Heart right ventricle (tissue), 16 donors: ENCODE measurements at regions not wholly inside any gene's neighbourhood (a gene's known extent, or its start where the extent isn't known, plus 50 kb on each side); places are given as distances from the start of the nearest gene placed in this dataset.
"Not testable (repeated sequence)": the region's sequence is repeated elsewhere in the genome, so short reads cannot be mapped to it uniquely, and the experiment has no call there.

Source experiments
- ATAC-seq, 8 donors: fragments of 200-7000 bp; cut with Tn5 transposase; one replicate each; pipeline ENCODE4 v1.9.1; 2020; ENCODE audit warnings: mild to moderate bottlenecking in 8 of 8, moderate library complexity in 8 of 8, moderate number of reproducible peaks in 1 of 8
- DNase-seq, 2 donors: peaks; one replicate each; pipeline ENCODE4 v3.0.0-alpha.2; 2020
- H3K27ac ChIP-seq, 10 donors: fragments of 200-600 bp; sonication (generic) in 2 of 10; one replicate each; pipeline versions ENCODE4 v1.5.0 to v1.8.0; 2020 to 2022; ENCODE audit warnings: mild to moderate bottlenecking in 3 of 10
- H3K27me3 ChIP-seq, 7 donors: fragments of 200-600 bp; one replicate each; pipeline ENCODE4 v1.8.0; 2021 to 2022; ENCODE audit warnings: mild to moderate bottlenecking in 2 of 7
- H3K36me3 ChIP-seq, 9 donors: fragments of 200-600 bp; sonication (generic) in 1 of 9; one replicate each; pipeline versions ENCODE4 v1.5.0 to v1.8.0; 2020 to 2022; ENCODE audit warnings: mild to moderate bottlenecking in 2 of 9
- H3K4me1 ChIP-seq, 9 donors: fragments of 200-600 bp; sonication (generic) in 1 of 9; one replicate each; pipeline versions ENCODE4 v1.5.0 to v1.8.0; 2020 to 2022; ENCODE audit warnings: mild to moderate bottlenecking in 4 of 9
- H3K4me3 ChIP-seq, 10 donors: fragments of 200-600 bp; sonication (generic) in 2 of 10; one replicate each; pipeline versions ENCODE4 v1.5.0 to v1.8.0; 2020 to 2022; ENCODE audit warnings: mild to moderate bottlenecking in 7 of 10, moderate library complexity in 2 of 10
- H3K9me3 ChIP-seq, 11 donors: fragments of 200-600 bp in 10 of 11; sonication (generic) in 2 of 11; one replicate each; pipeline versions ENCODE4 v1.5.0 to v1.8.0; 2013 to 2022; ENCODE audit warnings: mild to moderate bottlenecking in 2 of 11, control low read depth in 1 of 11, moderate library complexity in 1 of 11
- CTCF ChIP-seq, 9 donors: fragments of 200-600 bp; sonication (generic) in 2 of 9; IDR thresholded peaks; one replicate each; pipeline versions ENCODE4 v1.5.0 to v1.8.0; 2021 to 2022; ENCODE audit warnings: antibody characterized with exemption in 9 of 9, mild to moderate bottlenecking in 5 of 9, moderate library complexity in 1 of 9
- WGBS, 2 donors: extraction: QIAGEN DNeasy Blood & Tissue Kit; methylation state at CpG; one replicate each; pipeline ENCODE4 v1.1.7; 2013; ENCODE audit warnings: inconsistent platforms in 1 of 2; 5-methylcytosine and 5-hydroxymethylcytosine counted together
- intact Hi-C, 10 donors: fragments of 100-400 bp; cut with DNase I; formaldehyde crosslinking; loops; one replicate each; pipeline versions ENCODE4 v1.11.1 to v1.14.2; 2022
- donor health status: Arrhythmogenic right ventricular cardiomyopathy.
- donor health status: ischemic (EF 13 %, LVEDD 7.1; RV severe dilation, severe dysfunction).
- donor health status: healthy with polysubstance abuse.
- donor health status: DM: no; HTN: yes; CAD: no.
- donor health status: DM: no; HTN: no; CAD: no.
- donor health status: ischemic (EF 25% LVEDD 6.9; RV normal size, moderate dysfunction).
- donor health status: ischemic (EF 25% LVEDD 5.7; RV mildly dilated, moderate dysfunction).
- donor health status: healthy.
- donor health status: DM: yes; HTN: yes; CAD: no.
- donor health status: Ischemic cardiomyopathy.
- donor health status: ischemic (EF 35%, LVEDD 5.7; RV mildly dilated, moderate dysfunction).
- donor health status: nonischemic (EF 11% LVEDD 7.7; RV severe dilation, severe dysfunction).
- donor health status: DM: yes; HTN: yes; CAD: no.
- donor health status: PGD.
- donor health status: ischemic (EF 29% LVEDD 5.4; RV normal size, mild dysfunction).
- donor health status: nonischemic (EF 23%, LVEDD 6.1; RV moderate dilation, normal function).

- ATAC-seq (no peak), DNase-seq (no peak)
- no peak overlapping the region for H3K4me3 ChIP-seq
- H3K4me1 ChIP-seq = no peaks in the 10 kb centered on the region
- intact Hi-C loops = loop anchor here in 6 of 10 donors (10.0 kb wide), 5 partner anchors 70 to 1080 kb away; partner anchors contain the start of genes HOXA9 (in 1 of the 6) and NFE2L3 (in 1 of the 6)
- 90 to 92% methylated on average over 7 of the region's 7 CpGs for WGBS, 2 donors
- H3K36me3 ChIP-seq = no peaks in the 10 kb centered on the region
- peaks cover 0 to 5% (median 0%) of the 10 kb centered on the region in 11 donors for H3K9me3 ChIP-seq
- peaks cover 0 to 44% (median 35%) of the 10 kb centered on the region in 7 donors for H3K27me3 ChIP-seq
- H3K27ac ChIP-seq = no peak overlapping the region
- TF ChIP-seq CTCF (IDR thresholded peaks at IDR 0.05) = no peak
Measured at GRCh38 chr7:26084418-26084817, 67.6 kb upstream of the NFE2L3 start.

GRCh38 chr7:26085771-26086170 lies 66.2 kb upstream of the NFE2L3 start:
- no peak for DNase-seq
- no peak for ATAC-seq
- Histone ChIP-seq H3K27me3 (peaks cover 0 to 35% (median 21%) of the 10 kb centered on the region in 7 donors), H3K4me1 (peaks cover 0 to 4% (median 0%) of the 10 kb centered on the region in 9 donors), H3K9me3 (peaks cover 0 to 5% (median 0%) of the 10 kb centered on the region in 11 donors), H3K4me3 (no peak overlapping the region), H3K27ac (no peak overlapping the region), H3K36me3 (no peaks in the 10 kb centered on the region)
- 90 to 91% methylated on average over 7 of the region's 7 CpGs for WGBS, 2 donors
- no peak for TF ChIP-seq CTCF (IDR thresholded peaks at IDR 0.05)
- intact Hi-C loops = loop anchor here in 7 of 10 donors (5.0 to 10.0 kb wide), 6 partner anchors 69 to 1079 kb away; partner anchors contain the start of genes HOXA9 (in 1 of the 7) and NFE2L3 (in 1 of the 7)

- no peak for ATAC-seq
- Histone ChIP-seq H3K9me3 (peaks cover 0 to 5% (median 0%) of the 10 kb centered on the region in 11 donors), H3K27ac (no peak overlapping the region), H3K36me3 (no peaks in the 10 kb centered on the region), H3K4me3 (no peak overlapping the region), H3K4me1 (peaks cover 0 to 9% (median 0%) of the 10 kb centered on the region in 9 donors), H3K27me3 (peaks cover 0 to 20% (median 4%) of the 10 kb centered on the region in 7 donors)
- no peak for TF ChIP-seq CTCF (IDR thresholded peaks at IDR 0.05)
- 86 to 91% methylated on average over 7 of the region's 7 CpGs for WGBS, 2 donors
- intact Hi-C loops = loop anchor here in 7 of 10 donors (2.0 to 10.0 kb wide), 7 partner anchors 67 to 1077 kb away; partner anchors contain the start of genes HOXA9 (in 1 of the 7) and NFE2L3 (in 1 of the 7)
- DNase-seq = no peak
Measured at GRCh38 chr7:26087321-26088091, 64.5 kb upstream of the NFE2L3 start.

GRCh38 chr7:26089469-26089868 lies 62.5 kb upstream of the NFE2L3 start:
- WGBS, 2 donors = 63 to 67% methylated on average over 6 of the region's 6 CpGs
- not testable (repeated sequence) for H3K9me3 ChIP-seq, ATAC-seq

More at GRCh38 chr7:26089469-26089868, 62.5 kb upstream of the NFE2L3 start:
- not testable (repeated sequence) for H3K27ac ChIP-seq, H3K27me3 ChIP-seq, H3K4me1 ChIP-seq, DNase-seq, H3K36me3 ChIP-seq, H3K4me3 ChIP-seq
- intact Hi-C loops = loop anchor here in 7 of 10 donors (2.0 to 10.0 kb wide), 7 partner anchors 65 to 1075 kb away; partner anchors contain the start of genes HOXA9 (in 1 of the 7) and NFE2L3 (in 1 of the 7)
